ENCODE measurements at regions not wholly inside any gene's neighbourhood (a gene's known extent, or its start where the extent isn't known, plus 50 kb on each side); places are given as distances from the start of the nearest gene placed in this dataset.

DNA sequence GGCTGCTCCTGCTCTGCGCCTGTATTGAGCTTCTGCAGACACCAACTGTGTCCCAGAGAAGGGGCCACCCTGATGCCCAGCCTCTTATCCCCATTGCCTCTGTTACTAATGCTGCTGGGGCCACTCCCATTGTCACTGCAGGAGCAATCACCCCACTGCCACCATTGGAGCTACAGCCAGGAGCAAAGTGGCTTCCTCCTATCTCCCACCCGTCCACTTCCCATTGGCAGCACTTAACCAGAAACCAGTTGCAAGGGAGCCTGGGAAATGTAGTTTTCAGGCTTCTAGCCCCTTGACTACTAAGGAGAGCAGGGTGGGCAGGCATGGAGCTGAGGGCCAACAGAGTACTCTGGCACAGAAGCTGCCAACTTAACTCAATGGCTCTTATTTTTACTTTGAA is 55.9 kb upstream of the KLF13 start:
- ChIA-PET POLR2A (no interaction called here), CTCF (interaction anchor here (0.9 to 3.4 kb wide), 4 partner anchors 8 to 56 kb away, joined by 4 to 10 read pairs (median 6); no protein-coding TSS in a partner anchor)
- WGBS (ENCODE audit: missing lambda C conversion rate), result 80% methylated on average over 2 of the region's 2 CpGs
- no peak overlapping the region for H3K27ac ChIP-seq
- ATAC-seq (no peak; a peak in 1 of 6 replicates), FAIRE-seq (no peak), DNase-seq (ENCODE audit: low read depth in 1 of 2, low spot score in 1 of 2) (no peak)
- no peaks in the 10 kb centered on the region for H3K9me3 ChIP-seq
- H3K4me2 ChIP-seq, result no peak overlapping the region
- no peak overlapping the region for H3K4me3 ChIP-seq
- no peak for TF ChIP-seq BCL3 (IDR thresholded peaks at IDR 0.05)
- no peak for TF ChIP-seq RCOR1 (IDR thresholded peaks at IDR 0.05; ENCODE audit: low read depth, low read length)
- no peak for TF ChIP-seq ZFP36 (IDR thresholded peaks at IDR 0.05; ENCODE audit: borderline replicate concordance, partially characterized antibody)
- no peak for TF ChIP-seq BHLHE40 (IDR thresholded peaks at IDR 0.05; ENCODE audit: low read depth, low read length)
- no peak for TF ChIP-seq GATA3 (IDR thresholded peaks at IDR 0.05; ENCODE audit: borderline replicate concordance)
- TF ChIP-seq MYC (IDR thresholded peaks at IDR 0.05; ENCODE audit: borderline replicate concordance, low read length), result no peak
- no peak for TF ChIP-seq POLR2AphosphoS2 (conservative IDR thresholded peaks at IDR 0.05; ENCODE audit: low read length)
- no peak for TF ChIP-seq RARB (CRISPR knock-in tag; IDR thresholded peaks at IDR 0.05)
- TF ChIP-seq, protein P1, sequence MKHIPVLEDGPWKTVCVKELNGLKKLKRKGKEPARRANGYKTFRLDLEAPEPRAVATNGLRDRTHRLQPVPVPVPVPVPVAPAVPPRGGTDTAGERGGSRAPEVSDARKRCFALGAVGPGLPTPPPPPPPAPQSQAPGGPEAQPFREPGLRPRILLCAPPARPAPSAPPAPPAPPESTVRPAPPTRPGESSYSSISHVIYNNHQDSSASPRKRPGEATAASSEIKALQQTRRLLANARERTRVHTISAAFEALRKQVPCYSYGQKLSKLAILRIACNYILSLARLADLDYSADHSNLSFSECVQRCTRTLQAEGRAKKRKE (CRISPR knock-in tag; IDR thresholded peaks at IDR 0.05; ENCODE audit: low read depth), result no peak
- TF ChIP-seq HOXA7 (CRISPR knock-in tag; IDR thresholded peaks at IDR 0.05), result no peak
- TF ChIP-seq JUN (IDR thresholded peaks at IDR 0.05), result no peak
- no peak for TF ChIP-seq CBX8 (IDR thresholded peaks at IDR 0.05)
- no peak for TF ChIP-seq ESRRA (IDR thresholded peaks at IDR 0.05; ENCODE audit: borderline replicate concordance, low read length)
- no peak for TF ChIP-seq HOXB5 (CRISPR knock-in tag; IDR thresholded peaks at IDR 0.05)
- TF ChIP-seq JUNB (IDR thresholded peaks at IDR 0.05), result no peak
- no peak for TF ChIP-seq CHD2 (IDR thresholded peaks at IDR 0.05; ENCODE audit: low read length, partially characterized antibody)
- TF ChIP-seq HMGXB4 (CRISPR knock-in tag; IDR thresholded peaks at IDR 0.05; ENCODE audit: borderline replicate concordance), result no peak
- no peak for TF ChIP-seq MAFK (IDR thresholded peaks at IDR 0.05; ENCODE audit: partially characterized antibody)
- peaks cover 3% of the 10 kb centered on the region for H3K4me1 ChIP-seq

DNA sequence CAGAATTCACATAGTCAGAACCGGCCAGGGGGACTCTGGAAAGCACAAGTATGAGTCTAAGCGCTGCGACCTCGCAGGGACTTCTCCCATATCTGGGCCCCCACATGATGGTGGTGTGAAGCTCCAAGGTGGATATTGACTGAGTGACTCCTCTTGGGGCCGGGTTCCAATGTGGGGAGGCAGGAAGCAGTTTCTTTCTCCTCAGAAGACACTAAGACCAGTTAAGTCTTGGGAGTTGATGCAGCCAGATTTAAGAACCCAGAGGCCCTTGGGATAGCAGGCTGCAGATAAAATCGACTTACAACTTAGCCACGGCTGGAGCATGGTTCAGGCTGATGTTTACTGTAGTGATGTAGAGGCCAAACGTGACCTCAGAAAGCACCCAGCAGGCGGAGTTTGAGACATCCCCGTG is 55.4 kb upstream of the KLF13 start:
- POLR2A ChIA-PET, result no interaction called here
- no peak for ATAC-seq

More for the DNA sequence above, 55.4 kb upstream of the KLF13 start:
- TF ChIP-seq HOXA7 (CRISPR knock-in tag; IDR thresholded peaks at IDR 0.05), result no peak
- TF ChIP-seq HMGXB4 (CRISPR knock-in tag; IDR thresholded peaks at IDR 0.05; ENCODE audit: borderline replicate concordance), result no peak
- TF ChIP-seq CHD2 (IDR thresholded peaks at IDR 0.05; ENCODE audit: low read length, partially characterized antibody), result no peak
- TF ChIP-seq JUNB (IDR thresholded peaks at IDR 0.05), result no peak
- no peak for TF ChIP-seq KDM5A (IDR thresholded peaks at IDR 0.05)
- TF ChIP-seq NPAS2 (CRISPR knock-in tag; IDR thresholded peaks at IDR 0.05; ENCODE audit: borderline replicate concordance), result no peak
- TF ChIP-seq FOSB (CRISPR knock-in tag; IDR thresholded peaks at IDR 0.05), result no peak
- TF ChIP-seq JUN (IDR thresholded peaks at IDR 0.05), result no peak
- no peak for TF ChIP-seq ZNF302 (CRISPR knock-in tag; IDR thresholded peaks at IDR 0.05)
- TF ChIP-seq HEYL (CRISPR knock-in tag; IDR thresholded peaks at IDR 0.05), result no peak
- TF ChIP-seq KDM1A (IDR thresholded peaks at IDR 0.05; ENCODE audit: low read depth), result no peak
- TF ChIP-seq BCL3 (IDR thresholded peaks at IDR 0.05), result no peak
- TF ChIP-seq CHD4 (IDR thresholded peaks at IDR 0.05; ENCODE audit: borderline replicate concordance), result no peak
- CTCF ChIA-PET, result interaction anchor here (0.9 to 3.4 kb wide), 3 partner anchors 9 to 56 kb away, joined by 4 to 10 read pairs (median 9); no protein-coding TSS in a partner anchor
- H3K4me2 ChIP-seq, result no peak overlapping the region
- no peak overlapping the region for H3K27ac ChIP-seq
- DNase-seq (ENCODE audit: low read depth in 1 of 2, low spot score in 1 of 2) (no peak), FAIRE-seq (no peak)
- no peaks in the 10 kb centered on the region for H3K4me1 ChIP-seq
- H3K4me3 ChIP-seq, result no peak overlapping the region
- 78% methylated on average over 10 of the region's 10 CpGs for WGBS (ENCODE audit: missing lambda C conversion rate)
- no peaks in the 10 kb centered on the region for H3K9me3 ChIP-seq

All from A549 (cell line).